ENCODE measurements at regions not wholly inside any gene's neighbourhood (a gene's known extent, or its start where the extent isn't known, plus 50 kb on each side); places are given as distances from the start of the nearest gene placed in this dataset.

GRCh38 chr3:83740504-83740903, 1218.3 kb upstream of the CADM2 start:
- no peak for DNase-seq (ENCODE audit: low spot score)

- no peak for DNase-seq (ENCODE audit: low spot score)
Measured at GRCh38 chr3:83765956-83766355, 1192.8 kb upstream of the CADM2 start.

GRCh38 chr3:83769791-83770663, 1188.8 kb upstream of the CADM2 start:
- DNase-seq (ENCODE audit: low spot score) = no peak

- no peak for DNase-seq (ENCODE audit: low spot score)
Measured at GRCh38 chr3:83770664-83771402, 1188.0 kb upstream of the CADM2 start.

GRCh38 chr3:83802801-83803200, 1156.0 kb upstream of the CADM2 start:
- no peak for DNase-seq (ENCODE audit: low spot score)

- DNase-seq (ENCODE audit: low spot score) = no peak
Measured at GRCh38 chr3:83807511-83807910, 1151.3 kb upstream of the CADM2 start.

- no peak for DNase-seq (ENCODE audit: low spot score)
Measured at GRCh38 chr3:83813176-83813575, 1145.6 kb upstream of the CADM2 start.

- DNase-seq (ENCODE audit: low spot score) = no peak
Measured at GRCh38 chr3:83816653-83817052, 1142.1 kb upstream of the CADM2 start.

- no peak for DNase-seq (ENCODE audit: low spot score)
Measured at GRCh38 chr3:83821506-83821905, 1137.3 kb upstream of the CADM2 start.

- no peak for DNase-seq (ENCODE audit: low spot score)
Measured at GRCh38 chr3:83823095-83823494, 1135.7 kb upstream of the CADM2 start.

- no peak for DNase-seq (ENCODE audit: low spot score)
Measured at GRCh38 chr3:83835040-83835439, 1123.7 kb upstream of the CADM2 start.

- peak; percentile 47 for DNase-seq (ENCODE audit: low spot score)
Measured at GRCh38 chr3:83842511-83842910, 1116.3 kb upstream of the CADM2 start.

- peak; percentile 63 for DNase-seq (ENCODE audit: low spot score)
Measured at GRCh38 chr3:83843716-83844115, 1115.1 kb upstream of the CADM2 start.

GRCh38 chr3:83849106-83849730, 1109.6 kb upstream of the CADM2 start:
- peak; percentile 1 for DNase-seq (ENCODE audit: low spot score)

GRCh38 chr3:83863380-83863779, 1095.4 kb upstream of the CADM2 start:
- DNase-seq (ENCODE audit: low spot score) = no peak

- DNase-seq (ENCODE audit: low spot score) = no peak
Measured at GRCh38 chr3:83868909-83869567, 1089.8 kb upstream of the CADM2 start.

GRCh38 chr3:83873550-83873949, 1085.2 kb upstream of the CADM2 start:
- DNase-seq (ENCODE audit: low spot score) = no peak

GRCh38 chr3:83877910-83878309, 1080.9 kb upstream of the CADM2 start:
- no peak for DNase-seq (ENCODE audit: low spot score)

- DNase-seq (ENCODE audit: low spot score) = no peak
Measured at GRCh38 chr3:83882701-83883100, 1076.1 kb upstream of the CADM2 start.

- DNase-seq (ENCODE audit: low spot score) = no peak
Measured at GRCh38 chr3:83890039-83890762, 1068.6 kb upstream of the CADM2 start.

GRCh38 chr3:83890763-83891135, 1068.0 kb upstream of the CADM2 start:
- no peak for DNase-seq (ENCODE audit: low spot score)

GRCh38 chr3:83894223-83894622, 1064.6 kb upstream of the CADM2 start:
- no peak for DNase-seq (ENCODE audit: low spot score)

All from kidney tubule cell (primary cell).